GM12872 (cell line): ENCODE measurements at regions not wholly inside any gene's neighbourhood (a gene's known extent, or its start where the extent isn't known, plus 50 kb on each side); places are given as distances from the start of the nearest gene placed in this dataset.

Experiments
- CTCF ChIP-seq: IDR thresholded peaks from 3 replicates; pipeline ENCODE4 v1.5.1; 2011; ENCODE audit warnings: low read depth, mild to moderate bottlenecking, low read length, moderate library complexity; ENCODE audit not compliant: insufficient read depth

DNA sequence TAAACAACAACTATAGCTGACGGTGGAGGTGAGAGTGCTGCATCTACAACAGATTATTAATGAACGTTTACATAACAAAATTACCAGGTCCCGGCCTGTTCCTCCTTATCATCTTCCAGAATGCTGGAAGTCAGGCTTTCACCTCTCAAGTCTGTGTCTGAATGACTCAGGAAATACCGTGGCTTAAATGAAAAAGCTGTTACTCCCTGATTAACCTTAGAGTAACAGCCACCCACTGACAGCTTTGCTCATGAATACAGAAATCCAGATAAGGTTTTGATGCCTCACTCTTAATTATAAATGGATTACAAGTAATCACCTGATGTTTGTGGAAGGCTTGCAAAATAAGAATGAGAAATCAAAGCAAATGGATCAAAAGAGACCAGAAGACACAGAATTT is 885.3 kb upstream of the CELF4 start:
- TF ChIP-seq CTCF = no peak

- no peak for TF ChIP-seq CTCF
Observed at GRCh38 chr18:38445804-38446145, 880.2 kb upstream of the CELF4 start.

GRCh38 chr18:38444971-38445803 is 879.6 kb upstream of the CELF4 start:
- TF ChIP-seq CTCF = no peak

DNA sequence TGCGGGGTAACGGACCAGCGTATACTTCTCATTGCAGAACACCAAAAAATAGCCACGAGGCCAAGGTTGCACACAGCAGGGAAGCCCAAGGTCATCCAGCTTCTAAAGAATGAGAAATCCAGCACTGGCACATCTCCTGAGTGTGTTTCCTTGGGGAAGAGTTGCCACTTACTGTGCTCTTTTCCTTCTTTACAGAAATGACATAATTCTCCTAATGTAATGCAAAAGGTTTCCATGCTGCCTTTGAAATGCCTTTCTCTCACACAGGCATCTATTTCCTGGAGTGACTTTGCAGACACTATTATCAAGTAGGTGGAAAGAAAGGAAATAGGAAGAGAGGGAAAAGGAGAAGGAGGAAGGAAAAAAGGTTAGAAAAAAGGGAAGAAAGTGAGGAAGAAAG is 862.1 kb upstream of the CELF4 start:
- no peak for TF ChIP-seq CTCF

DNA sequence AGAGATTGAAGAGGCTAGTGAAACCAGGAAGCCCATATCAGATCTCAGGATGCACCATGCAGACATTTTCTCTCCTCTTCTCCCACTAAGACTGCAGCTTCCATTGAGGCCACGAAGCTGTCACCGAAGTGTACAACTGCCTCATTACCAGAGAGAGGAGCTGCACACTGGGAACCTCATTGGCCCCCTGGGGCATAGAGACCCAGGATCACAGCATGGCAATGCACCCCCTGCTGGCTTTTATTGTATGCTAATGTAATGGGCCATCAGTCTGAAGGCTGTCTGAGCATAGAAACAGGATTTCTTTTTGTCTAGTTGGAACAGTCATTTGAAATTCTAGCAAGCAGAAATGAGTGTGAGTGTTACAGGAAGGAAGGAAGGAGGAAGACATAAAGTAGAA is 861.6 kb upstream of the CELF4 start:
- no peak for TF ChIP-seq CTCF

DNA sequence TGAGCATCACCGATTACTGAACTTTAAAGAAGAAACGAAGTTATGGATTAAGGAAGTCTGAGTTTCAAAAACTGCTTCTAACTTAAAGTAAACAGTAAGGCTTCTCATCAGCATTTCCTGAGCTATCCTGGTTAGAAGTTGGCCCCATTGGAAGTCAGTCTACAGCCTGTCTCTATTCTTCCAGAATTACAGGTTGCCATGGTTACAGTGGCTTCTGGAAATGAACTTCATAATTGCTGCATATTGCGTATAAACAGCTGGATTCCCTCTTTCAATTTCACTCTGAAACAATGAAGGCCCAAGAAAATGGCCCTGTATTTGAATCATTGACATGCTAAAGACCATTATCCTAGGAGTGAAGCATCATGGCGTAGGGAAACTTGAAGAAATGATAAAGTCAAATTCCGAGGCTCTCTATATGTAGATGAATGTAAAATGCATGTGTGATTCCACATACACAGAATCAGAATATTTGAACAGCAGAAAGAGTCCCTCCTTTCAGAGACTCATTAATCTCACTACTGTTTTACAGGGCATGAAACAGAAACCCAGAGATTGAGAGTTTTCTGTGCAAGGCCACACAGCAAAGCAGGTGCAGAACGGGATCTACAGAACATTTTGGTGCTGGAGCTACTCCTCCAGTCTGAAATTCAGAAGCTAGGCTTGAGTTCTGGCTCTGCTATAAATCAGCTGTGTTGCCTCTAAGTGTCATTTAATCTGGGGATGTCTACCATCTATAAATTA is 856.4 kb upstream of the CELF4 start:
- no peak for TF ChIP-seq CTCF

DNA sequence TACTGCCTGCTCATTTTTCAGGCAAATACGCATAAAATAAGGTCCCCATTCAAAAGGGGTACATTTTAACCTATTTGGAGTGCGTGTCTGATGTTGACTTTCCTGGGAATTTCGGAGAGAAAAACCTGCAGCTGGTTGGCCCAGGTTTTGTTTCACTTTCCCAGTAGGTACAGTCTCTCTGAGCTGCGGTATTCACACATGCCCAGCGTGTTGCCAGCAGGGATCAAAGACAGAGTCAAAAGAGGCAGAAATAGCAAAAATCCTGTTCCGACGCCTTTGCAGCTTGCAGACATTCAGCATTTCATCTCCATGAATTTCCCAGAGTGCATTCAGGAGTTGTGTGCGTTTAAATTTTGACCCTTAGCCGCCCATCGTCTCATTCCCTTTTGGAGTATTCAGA is 855.4 kb upstream of the CELF4 start:
- TF ChIP-seq CTCF = no peak
